Sciatic nerve (tissue), 2 donors: ENCODE measurements at regions not wholly inside any gene's neighbourhood (a gene's known extent, or its start where the extent isn't known, plus 50 kb on each side); places are given as distances from the start of the nearest gene placed in this dataset.

Experiments used
- ATAC-seq: fragments of 200-7000 bp; cut with Tn5 transposase; one replicate; pipeline ENCODE4 v1.9.1; 2020; ENCODE audit warnings: mild to moderate bottlenecking, moderate library complexity
- DNase-seq: peaks from one replicate; pipeline ENCODE4 v3.0.0-alpha.2; 2020; ENCODE audit warnings: low spot score
- intact Hi-C: fragments of 100-400 bp; cut with DNase I; formaldehyde crosslinking; loops from one replicate; pipeline ENCODE4 v1.14.2; 2022
- donor health status: DM: no; HTN: no; CAD: no.
- donor health status: DM: no; HTN: no; CAD: no.

GRCh38 chr1:113326976-113327375 is 63.3 kb upstream of the MAGI3 start:
- no peak for ATAC-seq
- DNase-seq: no peak
- intact Hi-C loops: no loop called here

- ATAC-seq (no peak), DNase-seq (no peak)
- intact Hi-C loops: no loop called here
Measured at GRCh38 chr1:113333056-113333455, 57.3 kb upstream of the MAGI3 start.

GRCh38 chr1:113340038-113340437 is 50.3 kb upstream of the MAGI3 start:
- intact Hi-C loops: no loop called here
- DNase-seq: no peak
- ATAC-seq: no peak
